SK-N-SH (cell line): ENCODE measurements at regions not wholly inside any gene's neighbourhood (a gene's known extent, or its start where the extent isn't known, plus 50 kb on each side); places are given as distances from the start of the nearest gene placed in this dataset.

Experiments used
- CTCF ChIA-PET: fragments of 300-600, 350-600 bp; formaldehyde crosslinking; extraction: SDS; loops from one replicate; lab custom pipeline; 2021; lab: Yijun Ruan, JAX
- POLR2A ChIA-PET: fragments of 350-600 bp; sonication (Branson Sonifier 250); formaldehyde crosslinking; extraction: SDS; loops from one replicate; lab custom pipeline; 2020; ENCODE audit warnings: antibody characterized with exemption, inconsistent platforms; lab: Yijun Ruan, JAX
- DNase-seq: peaks from one replicate; pipeline ENCODE4 v3.0.0; 2012
- H2AFZ ChIP-seq: fragments of 200-600 bp; sonication (generic); 2 replicates; pipeline ENCODE4 v1.8.1; 2016; ENCODE audit warnings: antibody characterized with exemption, mild to moderate bottlenecking, low read depth
- H3F3A ChIP-seq: fragments of 200-600 bp; sonication (generic); replicated peaks from 2 replicates; pipeline ENCODE3; 2016; ENCODE audit warnings: antibody characterized with exemption, mild to moderate bottlenecking; ENCODE audit not compliant: insufficient read depth
- H3K27ac ChIP-seq, 2 experiments: fragments of 200-500 bp in 1 of 2; fragments of 200-600 bp in 1 of 2; sonication (Bioruptor generic) in 1 of 2; sonication (generic), shearing (Covaris generic) in 1 of 2; 2 replicates each; pipeline versions ENCODE4 v1.5.1 to v1.6.1; 2014 to 2016; ENCODE audit warnings: low read depth in 2 of 2, inconsistent platforms in 1 of 2, low read length in 1 of 2, mild to moderate bottlenecking in 1 of 2, mixed read lengths in 1 of 2
- H3K27me3 ChIP-seq: fragments of 200-600 bp; sonication (generic), shearing (Covaris generic); 2 replicates; pipeline ENCODE4 v1.6.1; 2016; ENCODE audit warnings: mixed run types; ENCODE audit not compliant: insufficient read depth
- H3K36me3 ChIP-seq, 2 experiments: fragments of 200-500 bp in 1 of 2; fragments of 200-600 bp in 1 of 2; sonication (Bioruptor generic) in 1 of 2; sonication (generic) in 1 of 2; replicated peaks in 1 of 2; 2 replicates each; pipeline versions ENCODE3 to v1.5.1; 2014 to 2016; ENCODE audit warnings: low read length in 1 of 2, mild to moderate bottlenecking in 1 of 2; ENCODE audit not compliant: insufficient read depth in 2 of 2, control insufficient read depth in 1 of 2
- H3K4me1 ChIP-seq, 2 experiments: fragments of 200-500 bp in 1 of 2; fragments of 200-600 bp in 1 of 2; sonication (Bioruptor generic) in 1 of 2; sonication (generic), shearing (Covaris generic) in 1 of 2; 2 replicates each; pipeline versions ENCODE4 v1.5.1 to v1.6.1; 2014 to 2016; ENCODE audit warnings: low read depth in 1 of 2, low read length in 1 of 2, mixed run types in 1 of 2; ENCODE audit not compliant: insufficient read depth in 2 of 2, control insufficient read depth in 1 of 2
- H3K4me2 ChIP-seq: fragments of 200-600 bp; sonication (generic), shearing (Covaris generic); 2 replicates; pipeline ENCODE4 v1.6.1; 2017; ENCODE audit warnings: mixed run types
- H3K4me3 ChIP-seq, 2 experiments: fragments of 200-500 bp in 1 of 2; fragments of 200-600 bp in 1 of 2; sonication (Bioruptor generic) in 1 of 2; sonication (generic), shearing (Covaris generic) in 1 of 2; 2 replicates each; pipeline versions ENCODE4 v1.5.1 to v1.8.1; 2014 to 2016; ENCODE audit warnings: low read depth in 2 of 2, inconsistent platforms in 1 of 2, low read length in 1 of 2, mild to moderate bottlenecking in 1 of 2, mixed read lengths in 1 of 2, moderate library complexity in 1 of 2
- H3K79me2 ChIP-seq: fragments of 200-600 bp; sonication (generic); 2 replicates; pipeline ENCODE4 v1.8.1; 2017; ENCODE audit warnings: mild to moderate bottlenecking; ENCODE audit not compliant: insufficient read depth
- H3K9ac ChIP-seq: fragments of 200-600 bp; sonication (generic); 2 replicates; pipeline ENCODE4 v1.6.1; 2017; ENCODE audit warnings: mixed run types
- H3K9me2 ChIP-seq: fragments of 200-600 bp; sonication (generic); 2 replicates; pipeline ENCODE4 v1.6.1; 2017; ENCODE audit warnings: mixed run types
- H3K9me3 ChIP-seq: fragments of 200-600 bp; sonication (generic); 2 replicates; pipeline ENCODE4 v1.6.1; 2017; ENCODE audit warnings: mixed run types, mild to moderate bottlenecking, moderate library complexity
- H4K20me1 ChIP-seq: fragments of 200-600 bp; sonication (generic); 2 replicates; pipeline ENCODE4 v1.6.1; 2017; ENCODE audit warnings: mild to moderate bottlenecking, mixed run types; ENCODE audit not compliant: insufficient read depth
- CHD2 ChIP-seq: fragments of 150-350 bp; IDR thresholded peaks from 2 replicates; pipeline ENCODE4 v1.6.1; 2018; ENCODE audit warnings: low read length; ENCODE audit not compliant: partially characterized antibody
- EP300 ChIP-seq, 2 experiments: IDR thresholded peaks; 2 replicates each; pipeline versions ENCODE4 v1.4.0 to v1.6.1; 2012; ENCODE audit warnings: borderline replicate concordance in 1 of 2, low read depth in 1 of 2, low read length in 1 of 2
- EZH2phosphoT487 ChIP-seq: fragments of 200-600 bp; sonication (generic); IDR thresholded peaks from 2 replicates; pipeline ENCODE4 v1.6.1; 2017; ENCODE audit warnings: low read depth, mixed run types, mild to moderate bottlenecking, antibody characterized with exemption, moderate library complexity, borderline replicate concordance
- FOSL2 ChIP-seq: IDR thresholded peaks from 2 replicates; pipeline ENCODE4 v1.4.0; 2012; ENCODE audit warnings: low read depth, mild to moderate bottlenecking, moderate library complexity, borderline replicate concordance
- GABPA ChIP-seq: IDR thresholded peaks from 2 replicates; pipeline ENCODE4 v1.4.0; 2012; ENCODE audit warnings: low read depth, mild to moderate bottlenecking
- GATA2 ChIP-seq: sonication (generic); formaldehyde crosslinking; IDR thresholded peaks from 2 replicates; pipeline ENCODE4 v1.5.0; 2020; ENCODE audit warnings: mild to moderate bottlenecking, missing genetic modification reagents
- JUND ChIP-seq: IDR thresholded peaks from 2 replicates; pipeline ENCODE4 v1.4.0; 2012
- MEF2A ChIP-seq: IDR thresholded peaks from 2 replicates; pipeline ENCODE4 v1.4.0; 2012; ENCODE audit warnings: low read depth, borderline replicate concordance
- NRF1 ChIP-seq: IDR thresholded peaks from 2 replicates; pipeline ENCODE4 v1.6.1; 2012; ENCODE audit warnings: low read depth, mild to moderate bottlenecking, low read length
- PBX3 ChIP-seq: IDR thresholded peaks from 2 replicates; pipeline ENCODE4; 2012
- RAD21 ChIP-seq: IDR thresholded peaks from 2 replicates; pipeline ENCODE4 v1.6.1; 2012; ENCODE audit warnings: mild to moderate bottlenecking, low read length
- REST ChIP-seq: IDR thresholded peaks from 2 replicates; pipeline ENCODE4 v1.6.1; 2012; ENCODE audit warnings: mild to moderate bottlenecking, low read depth, low read length, moderate library complexity
- SMC3 ChIP-seq: IDR thresholded peaks from 2 replicates; pipeline ENCODE4 v1.6.1; 2012; ENCODE audit warnings: low read depth, low read length, improper control_type of control experiment
- TAF1 ChIP-seq: IDR thresholded peaks from 2 replicates; pipeline ENCODE4 v1.6.1; 2012; ENCODE audit warnings: low read depth, mild to moderate bottlenecking, low read length, moderate library complexity, borderline replicate concordance
- TEAD4 ChIP-seq: IDR thresholded peaks from 2 replicates; pipeline ENCODE4 v1.4.0; 2012; ENCODE audit warnings: mild to moderate bottlenecking, borderline replicate concordance; ENCODE audit not compliant: insufficient read depth
- YY1 ChIP-seq: IDR thresholded peaks from 2 replicates; pipeline ENCODE4 v1.4.0; 2012; ENCODE audit warnings: low read depth, mild to moderate bottlenecking
- ZBTB33 ChIP-seq: IDR thresholded peaks from 2 replicates; pipeline ENCODE4 v1.4.0; 2012; ENCODE audit warnings: low read depth, borderline replicate concordance
- WGBS: methylation state at CpG from one replicate; pipeline ENCODE4 v1.1.6; 2017; ENCODE audit warnings: low lambda C conversion rate; 5-methylcytosine and 5-hydroxymethylcytosine counted together

GRCh38 chr4:127204322-127204721 is 428.4 kb upstream of the INTU start:
- no peak for DNase-seq
- H3K9ac ChIP-seq, result no peak overlapping the region
- no peak overlapping the region for H2AFZ ChIP-seq
- no peaks in the 10 kb centered on the region for H3F3A ChIP-seq
- no peaks in the 10 kb centered on the region for H4K20me1 ChIP-seq
- no peaks in the 10 kb centered on the region for H3K27me3 ChIP-seq
- H3K4me2 ChIP-seq, result no peak overlapping the region
- H3K27ac ChIP-seq, result no peak overlapping the region
- H3K9me3 ChIP-seq, result no peaks in the 10 kb centered on the region; the same call in 1 of the 2 replicates
- H3K36me3 ChIP-seq, result no peaks in the 10 kb centered on the region
- POLR2A ChIA-PET, result no interaction called here
- 48% methylated on average over 3 of the region's 3 CpGs for WGBS
- H3K4me1 ChIP-seq, result no peaks in the 10 kb centered on the region
- H3K79me2 ChIP-seq, result no peaks in the 10 kb centered on the region
- H3K4me3 ChIP-seq, result no peak overlapping the region
- no peak for TF ChIP-seq MEF2A
- no peak for TF ChIP-seq TEAD4
- TF ChIP-seq JUND, result no peak
- TF ChIP-seq GATA2, result no peak
- no peak for TF ChIP-seq REST
- TF ChIP-seq CHD2, result no peak
- TF ChIP-seq ZBTB33, result no peak
- no peak for TF ChIP-seq RAD21
- TF ChIP-seq GABPA, result no peak
- no peak for TF ChIP-seq TAF1
- no peak for TF ChIP-seq YY1
- no peak for TF ChIP-seq EZH2phosphoT487
- TF ChIP-seq EP300 (IDR thresholded peaks at IDR 0.05; ENCODE audit: borderline replicate concordance in 1 of 2, low read depth in 1 of 2, low read length in 1 of 2), result no peak
- no peak for TF ChIP-seq PBX3
- TF ChIP-seq FOSL2, result no peak
- TF ChIP-seq SMC3, result no peak
- no peak for TF ChIP-seq NRF1
- CTCF ChIA-PET, result no interaction called here
- H3K9me2 ChIP-seq, result no peaks in the 10 kb centered on the region
